ENCODE measurements at regions not wholly inside any gene's neighbourhood (a gene's known extent, or its start where the extent isn't known, plus 50 kb on each side); places are given as distances from the start of the nearest gene placed in this dataset.

DNA sequence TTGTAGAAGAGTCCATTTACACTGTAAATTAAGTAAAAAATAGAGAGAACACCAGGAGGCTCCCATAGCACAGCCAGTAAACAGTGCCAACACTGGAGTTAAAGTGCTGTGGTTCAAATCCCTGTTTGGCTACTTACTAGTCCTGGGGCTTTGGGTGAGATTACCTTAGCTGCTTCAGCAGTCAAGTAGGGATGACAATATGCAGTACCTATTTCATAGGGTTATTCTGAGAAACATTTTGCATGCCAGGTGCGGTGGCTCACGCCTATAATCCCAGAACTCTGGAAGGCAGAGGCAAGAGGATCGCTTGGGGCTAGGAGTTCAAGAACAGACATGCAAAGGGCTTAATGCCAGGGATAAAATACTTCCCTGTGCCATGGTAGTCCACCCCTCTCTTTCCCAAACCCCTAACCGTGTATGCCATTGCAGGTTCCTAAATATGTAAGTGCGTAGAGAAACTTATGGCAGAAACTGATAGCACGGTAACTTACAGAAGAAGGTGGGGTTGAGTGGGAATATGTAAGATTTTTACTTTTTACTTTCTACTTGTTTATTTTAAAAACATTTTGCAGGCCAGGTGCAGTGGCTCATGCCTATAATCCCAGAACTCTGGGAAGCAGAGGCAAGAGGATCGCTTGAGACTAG lies 86.4 kb upstream of the PICALM start:
- TF ChIP-seq, protein P1, sequence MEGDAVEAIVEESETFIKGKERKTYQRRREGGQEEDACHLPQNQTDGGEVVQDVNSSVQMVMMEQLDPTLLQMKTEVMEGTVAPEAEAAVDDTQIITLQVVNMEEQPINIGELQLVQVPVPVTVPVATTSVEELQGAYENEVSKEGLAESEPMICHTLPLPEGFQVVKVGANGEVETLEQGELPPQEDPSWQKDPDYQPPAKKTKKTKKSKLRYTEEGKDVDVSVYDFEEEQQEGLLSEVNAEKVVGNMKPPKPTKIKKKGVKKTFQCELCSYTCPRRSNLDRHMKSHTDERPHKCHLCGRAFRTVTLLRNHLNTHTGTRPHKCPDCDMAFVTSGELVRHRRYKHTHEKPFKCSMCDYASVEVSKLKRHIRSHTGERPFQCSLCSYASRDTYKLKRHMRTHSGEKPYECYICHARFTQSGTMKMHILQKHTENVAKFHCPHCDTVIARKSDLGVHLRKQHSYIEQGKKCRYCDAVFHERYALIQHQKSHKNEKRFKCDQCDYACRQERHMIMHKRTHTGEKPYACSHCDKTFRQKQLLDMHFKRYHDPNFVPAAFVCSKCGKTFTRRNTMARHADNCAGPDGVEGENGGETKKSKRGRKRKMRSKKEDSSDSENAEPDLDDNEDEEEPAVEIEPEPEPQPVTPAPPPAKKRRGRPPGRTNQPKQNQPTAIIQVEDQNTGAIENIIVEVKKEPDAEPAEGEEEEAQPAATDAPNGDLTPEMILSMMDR (IDR thresholded peaks at IDR 0.05; ENCODE audit: extremely low read depth in 1 of 2, insufficient read depth in 1 of 2, low read depth in 1 of 2, low read length in 2 of 2) = no peak
- no peak for TF ChIP-seq POLR2AphosphoS5 (IDR thresholded peaks at IDR 0.05; ENCODE audit: insufficient read depth, low read depth, low read length)
- TF ChIP-seq POLR2A (IDR thresholded peaks at IDR 0.05; ENCODE audit: low read depth, low read length) = no peak
- no peak for TF ChIP-seq JUN (IDR thresholded peaks at IDR 0.05; ENCODE audit: borderline replicate concordance, insufficient read depth, insufficient read length, low read depth)
- TF ChIP-seq EZH2 (IDR thresholded peaks at IDR 0.05; ENCODE audit: borderline replicate concordance, low read depth, low read length, severe bottlenecking) = no peak

Data from endothelial cell of umbilical vein (primary cell).